ENCODE measurements at regions not wholly inside any gene's neighbourhood (a gene's known extent, or its start where the extent isn't known, plus 50 kb on each side); places are given as distances from the start of the nearest gene placed in this dataset.
"Not testable (repeated sequence)": the region's sequence is repeated elsewhere in the genome, so short reads cannot be mapped to it uniquely, and the experiment has no call there.

- H3K36me3 Mint-ChIP-seq (ENCODE audit: low read depth); H3K4me1 Mint-ChIP-seq; ATAC-seq; intact Hi-C loops (cut with DNase I, micrococcal nuclease); H3K4me3 Mint-ChIP-seq; H3K27me3 Mint-ChIP-seq; DNase-seq; H3K9me3 Mint-ChIP-seq (ENCODE audit: low read depth); CTCF ChIA-PET; POLR2A ChIA-PET; H3K27ac Mint-ChIP-seq: not testable (repeated sequence)
Observed at GRCh38 chr5:164533426-164533825, 1028.0 kb downstream of the MAT2B start.

- CTCF ChIA-PET, result no interaction called here
- no peak for DNase-seq
- POLR2A ChIA-PET, result no interaction called here
- intact Hi-C loops (cut with DNase I, micrococcal nuclease), result no loop called here
- Mint-ChIP-seq H3K36me3 (ENCODE audit: low read depth) (no peaks in the 10 kb centered on the region), H3K27me3 (no peaks in the 10 kb centered on the region), H3K4me3 (no peak overlapping the region), H3K9me3 (ENCODE audit: low read depth) (peaks cover 2% of the 10 kb centered on the region), H3K4me1 (no peaks in the 10 kb centered on the region), H3K27ac (no peak overlapping the region)
- no peak for ATAC-seq
Observed at GRCh38 chr5:164540174-164540573, 1034.8 kb downstream of the MAT2B start.

DNA sequence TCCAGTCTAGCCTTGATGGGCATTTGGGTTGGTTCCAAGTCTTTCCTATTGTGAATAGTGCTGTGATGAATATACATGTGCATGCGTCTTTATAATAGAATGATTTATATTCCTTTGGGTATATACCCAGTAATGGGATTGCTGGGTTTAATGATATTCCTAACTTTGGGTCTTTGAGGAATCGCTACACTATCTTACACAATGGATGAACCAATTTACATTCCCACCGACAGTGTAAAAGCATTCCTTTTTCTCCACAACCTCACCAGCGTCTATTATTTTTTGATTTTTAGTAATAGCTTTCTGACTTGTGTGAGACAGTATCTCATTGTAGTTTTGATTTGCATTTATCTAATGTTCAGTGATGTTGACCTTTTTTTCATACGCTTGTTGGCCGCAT, 1040.1 kb downstream of the MAT2B start:
- H3K27ac Mint-ChIP-seq, result no peak overlapping the region
- POLR2A ChIA-PET, result no interaction called here

GRCh38 chr5:164553851-164554250, 1048.4 kb downstream of the MAT2B start:
- intact Hi-C loops (cut with DNase I, micrococcal nuclease), result loop anchor here in 1 of 2 experiments (10.0 kb wide), 1 partner anchor 841 kb away; no protein-coding TSS in a partner anchor
- Mint-ChIP-seq H3K4me1 (no peaks in the 10 kb centered on the region), H3K36me3 (ENCODE audit: low read depth) (no peaks in the 10 kb centered on the region), H3K9me3 (ENCODE audit: low read depth) (peaks cover 6% of the 10 kb centered on the region), H3K27me3 (no peaks in the 10 kb centered on the region), H3K4me3 (no peak overlapping the region), H3K27ac (no peak overlapping the region)
- ChIA-PET CTCF (no interaction called here), POLR2A (no interaction called here)
- ATAC-seq, result no peak
- DNase-seq, result no peak

More for the DNA sequence above, 1040.1 kb downstream of the MAT2B start:
- no peak for DNase-seq
- ATAC-seq, result no peak
- Mint-ChIP-seq H3K9me3 (ENCODE audit: low read depth) (no peaks in the 10 kb centered on the region), H3K27me3 (no peaks in the 10 kb centered on the region), H3K36me3 (ENCODE audit: low read depth) (no peaks in the 10 kb centered on the region), H3K4me3 (no peak overlapping the region), H3K4me1 (no peaks in the 10 kb centered on the region)
- intact Hi-C loops (cut with DNase I, micrococcal nuclease), result no loop called here
- CTCF ChIA-PET, result interaction anchor here (0.5 kb wide), 1 partner anchor 42 kb away, joined by 3 read pairs; no protein-coding TSS in a partner anchor

DNA sequence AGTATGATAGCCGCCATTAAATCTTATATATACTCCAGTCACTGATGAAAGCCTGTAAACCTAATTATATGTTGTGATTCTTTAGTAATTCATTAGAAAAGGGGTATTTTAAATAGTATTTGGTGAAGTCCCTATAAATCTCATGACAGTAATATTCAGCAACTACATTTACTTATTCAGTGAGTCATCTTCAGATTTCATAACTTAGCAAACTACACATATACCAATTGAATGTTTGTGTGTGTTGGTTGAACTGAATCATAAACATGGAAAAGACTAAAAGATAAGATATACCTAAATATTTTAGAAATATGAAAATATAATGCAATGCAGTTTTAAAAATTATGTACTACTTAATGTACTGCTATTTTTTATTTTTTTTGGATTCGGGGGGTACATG, 1050.4 kb downstream of the MAT2B start:
- Mint-ChIP-seq H3K27ac (no peak overlapping the region), H3K36me3 (ENCODE audit: low read depth) (no peaks in the 10 kb centered on the region), H3K4me1 (no peaks in the 10 kb centered on the region), H3K4me3 (no peak overlapping the region), H3K27me3 (no peaks in the 10 kb centered on the region), H3K9me3 (ENCODE audit: low read depth) (peaks cover 6% of the 10 kb centered on the region)
- intact Hi-C loops (cut with DNase I, micrococcal nuclease), result loop anchor here in 1 of 2 experiments (10.0 kb wide), 1 partner anchor 839 kb away; no protein-coding TSS in a partner anchor
- ChIA-PET CTCF (no interaction called here), POLR2A (no interaction called here)
- no peak for ATAC-seq
- no peak for DNase-seq

DNA sequence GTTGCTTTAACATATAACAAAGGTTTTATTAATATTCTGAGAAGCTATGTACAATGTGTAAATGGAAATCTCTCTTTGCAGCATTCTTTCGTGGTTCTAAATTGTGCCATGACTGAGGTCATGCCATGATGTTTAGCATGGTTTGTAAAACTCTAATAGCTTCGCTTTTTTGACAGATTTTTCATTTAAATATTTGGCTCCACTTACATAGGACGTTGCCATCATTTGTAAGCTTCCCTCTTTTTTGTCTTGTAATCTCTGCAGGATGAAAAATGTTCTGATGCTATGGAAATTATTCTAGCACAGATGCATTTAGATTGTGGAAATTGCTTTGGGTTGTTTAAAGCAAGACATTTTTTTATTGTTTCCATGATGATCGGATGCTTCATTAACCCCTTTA, 1054.8 kb downstream of the MAT2B start:
- peaks cover 3% of the 10 kb centered on the region for H3K9me3 Mint-ChIP-seq (ENCODE audit: low read depth)
- CTCF ChIA-PET, result interaction anchor here (1.0 kb wide), 1 partner anchor 13 kb away, joined by 3 read pairs; no protein-coding TSS in a partner anchor
- H3K27me3 Mint-ChIP-seq, result no peaks in the 10 kb centered on the region
- no peaks in the 10 kb centered on the region for H3K36me3 Mint-ChIP-seq (ENCODE audit: low read depth)
- H3K4me3 Mint-ChIP-seq, result no peak overlapping the region
- no peak overlapping the region for H3K27ac Mint-ChIP-seq
- intact Hi-C loops (cut with DNase I, micrococcal nuclease), result no loop called here
- ATAC-seq, result no peak
- H3K4me1 Mint-ChIP-seq, result no peaks in the 10 kb centered on the region
- DNase-seq, result no peak
- POLR2A ChIA-PET, result no interaction called here

- Mint-ChIP-seq H3K4me3 (no peak overlapping the region), H3K27ac (no peak overlapping the region), H3K4me1 (no peaks in the 10 kb centered on the region), H3K27me3 (no peaks in the 10 kb centered on the region), H3K36me3 (ENCODE audit: low read depth) (no peaks in the 10 kb centered on the region), H3K9me3 (ENCODE audit: low read depth) (no peaks in the 10 kb centered on the region)
- ChIA-PET POLR2A (no interaction called here), CTCF (no interaction called here)
- intact Hi-C loops (cut with DNase I, micrococcal nuclease), result no loop called here
- ATAC-seq, result no peak
- no peak for DNase-seq
Observed at GRCh38 chr5:164561933-164562872, 1056.8 kb downstream of the MAT2B start.

DNA sequence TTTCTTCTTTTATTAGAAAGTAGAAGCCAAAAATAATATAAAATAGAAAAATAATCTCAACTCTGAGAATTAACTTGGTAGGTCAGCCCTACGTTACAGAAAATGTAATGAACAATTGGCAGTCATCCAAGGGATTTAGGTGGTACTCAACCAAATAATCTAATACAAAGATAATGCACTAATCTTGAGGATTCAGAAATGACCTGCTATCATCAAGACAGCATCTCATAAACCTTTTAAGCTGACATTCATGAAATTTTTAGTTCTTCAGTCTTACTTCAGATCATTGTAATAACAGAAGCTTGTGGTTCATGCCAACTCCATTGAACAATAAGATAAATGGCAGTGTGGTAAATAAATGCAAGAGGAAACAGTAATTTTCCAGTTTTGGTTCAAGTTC, 1058.0 kb downstream of the MAT2B start:
- Mint-ChIP-seq H3K27ac (no peak overlapping the region), H3K4me3 (no peak overlapping the region), H3K36me3 (ENCODE audit: low read depth) (no peaks in the 10 kb centered on the region), H3K27me3 (no peaks in the 10 kb centered on the region), H3K4me1 (no peaks in the 10 kb centered on the region), H3K9me3 (ENCODE audit: low read depth) (no peaks in the 10 kb centered on the region)
- ATAC-seq (no peak), DNase-seq (no peak)
- POLR2A ChIA-PET, result no interaction called here
- intact Hi-C loops (cut with DNase I, micrococcal nuclease), result no loop called here
- CTCF ChIA-PET, result no interaction called here

- DNase-seq, result no peak
- no peaks in the 10 kb centered on the region for H3K36me3 Mint-ChIP-seq (ENCODE audit: low read depth)
- CTCF ChIA-PET, result interaction anchor here (1.1 kb wide), 1 partner anchor 13 kb away, joined by 3 read pairs; no protein-coding TSS in a partner anchor
Observed at GRCh38 chr5:164573397-164573796, 1068.0 kb downstream of the MAT2B start.

GRCh38 chr5:164577201-164577600, 1071.8 kb downstream of the MAT2B start:
- Mint-ChIP-seq H3K27ac (no peak overlapping the region), H3K4me1 (no peaks in the 10 kb centered on the region), H3K36me3 (ENCODE audit: low read depth) (no peaks in the 10 kb centered on the region), H3K4me3 (no peak overlapping the region), H3K27me3 (no peaks in the 10 kb centered on the region), H3K9me3 (ENCODE audit: low read depth) (no peaks in the 10 kb centered on the region)
- POLR2A ChIA-PET, result no interaction called here
- DNase-seq (no peak), ATAC-seq (no peak)
- intact Hi-C loops (cut with DNase I, micrococcal nuclease), result no loop called here
- CTCF ChIA-PET, result no interaction called here

More at GRCh38 chr5:164573397-164573796, 1068.0 kb downstream of the MAT2B start:
- POLR2A ChIA-PET, result no interaction called here
- no peak overlapping the region for H3K27ac Mint-ChIP-seq
- intact Hi-C loops (cut with DNase I, micrococcal nuclease), result no loop called here
- no peaks in the 10 kb centered on the region for H3K4me1 Mint-ChIP-seq
- no peaks in the 10 kb centered on the region for H3K27me3 Mint-ChIP-seq
- no peak overlapping the region for H3K4me3 Mint-ChIP-seq
- peaks cover 5% of the 10 kb centered on the region for H3K9me3 Mint-ChIP-seq (ENCODE audit: low read depth)
- ATAC-seq, result no peak

DNA sequence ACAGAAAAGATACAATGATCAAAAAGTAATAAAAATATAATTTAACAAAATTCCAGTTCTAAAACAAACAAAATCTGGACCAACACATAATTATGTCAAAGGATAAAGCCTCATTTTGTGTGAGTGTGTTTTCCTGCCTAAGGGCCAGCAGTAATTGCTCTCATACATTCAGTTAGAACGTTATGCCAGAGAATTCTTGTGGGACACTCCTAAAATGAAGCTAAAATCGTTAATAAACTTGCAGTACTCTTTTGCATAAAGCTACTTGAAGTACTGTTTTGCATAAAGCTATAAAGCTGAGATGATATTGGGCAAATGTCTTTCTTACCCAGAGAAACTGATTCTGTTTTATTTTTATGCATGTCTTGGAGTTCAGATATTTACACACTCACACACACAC, 1072.3 kb downstream of the MAT2B start:
- H3K27ac Mint-ChIP-seq, result no peak overlapping the region
- ChIA-PET POLR2A (interaction anchor here (0.6 kb wide), 1 partner anchor 35 kb away, joined by 4 read pairs; no protein-coding TSS in a partner anchor), CTCF (no interaction called here)
- no peaks in the 10 kb centered on the region for H3K9me3 Mint-ChIP-seq (ENCODE audit: low read depth)
- no peak for ATAC-seq
- H3K36me3 Mint-ChIP-seq (ENCODE audit: low read depth), result no peaks in the 10 kb centered on the region
- H3K4me3 Mint-ChIP-seq, result no peak overlapping the region
- intact Hi-C loops (cut with DNase I, micrococcal nuclease), result no loop called here
- DNase-seq, result no peak
- H3K4me1 Mint-ChIP-seq, result no peaks in the 10 kb centered on the region
- no peaks in the 10 kb centered on the region for H3K27me3 Mint-ChIP-seq

DNA sequence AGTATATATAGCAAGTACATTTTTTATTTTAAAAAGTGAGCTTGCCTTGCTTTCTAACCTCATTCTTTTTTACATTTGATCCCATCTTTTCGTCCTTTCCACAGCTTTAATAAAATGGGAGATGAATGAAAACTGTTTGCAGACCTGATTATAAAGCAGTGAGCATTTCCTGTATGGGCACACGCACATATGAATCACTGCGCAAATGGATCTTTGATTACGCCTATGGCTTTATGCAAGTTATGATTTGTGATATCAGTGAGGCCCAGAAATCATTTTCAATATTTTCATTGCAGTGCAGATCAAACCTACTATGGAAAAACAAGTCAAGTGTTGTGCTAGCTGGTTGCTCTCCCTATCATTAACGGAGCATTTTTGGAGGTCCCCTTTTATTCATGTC, 1073.0 kb downstream of the MAT2B start:
- no peaks in the 10 kb centered on the region for H3K4me1 Mint-ChIP-seq
- H3K9me3 Mint-ChIP-seq (ENCODE audit: low read depth), result no peaks in the 10 kb centered on the region
- no peak overlapping the region for H3K4me3 Mint-ChIP-seq
- ChIA-PET CTCF (no interaction called here), POLR2A (interaction anchor here (0.6 kb wide), 1 partner anchor 34 kb away, joined by 4 read pairs; no protein-coding TSS in a partner anchor)
- intact Hi-C loops (cut with DNase I, micrococcal nuclease), result no loop called here
- H3K27me3 Mint-ChIP-seq, result no peaks in the 10 kb centered on the region
- ATAC-seq (no peak), DNase-seq (no peak)
- no peaks in the 10 kb centered on the region for H3K36me3 Mint-ChIP-seq (ENCODE audit: low read depth)
- no peak overlapping the region for H3K27ac Mint-ChIP-seq
